ENCODE measurements at regions not wholly inside any gene's neighbourhood (a gene's known extent, or its start where the extent isn't known, plus 50 kb on each side); places are given as distances from the start of the nearest gene placed in this dataset.
"Not testable (repeated sequence)": the region's sequence is repeated elsewhere in the genome, so short reads cannot be mapped to it uniquely, and the experiment has no call there.

DNA sequence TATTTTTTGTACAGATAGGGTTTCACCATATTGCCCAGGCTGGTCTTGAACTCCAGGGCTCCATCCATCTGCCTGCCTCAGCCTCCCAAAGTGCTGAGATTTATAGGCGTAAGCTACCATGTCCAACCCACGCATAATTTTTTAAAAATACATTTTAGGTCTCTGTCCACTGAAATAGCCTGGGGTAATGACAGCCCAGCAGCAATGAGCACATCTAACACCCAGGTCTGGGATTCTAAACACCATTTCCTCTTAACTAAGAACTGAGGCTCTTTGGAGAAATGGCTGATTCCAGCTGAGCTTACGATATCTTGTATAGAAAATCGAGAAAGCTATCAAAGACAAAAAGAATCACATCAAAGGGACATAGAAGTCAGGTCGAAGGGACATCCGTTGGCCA is 245.3 kb downstream of the PARN start:
- no peak for DNase-seq

DNA sequence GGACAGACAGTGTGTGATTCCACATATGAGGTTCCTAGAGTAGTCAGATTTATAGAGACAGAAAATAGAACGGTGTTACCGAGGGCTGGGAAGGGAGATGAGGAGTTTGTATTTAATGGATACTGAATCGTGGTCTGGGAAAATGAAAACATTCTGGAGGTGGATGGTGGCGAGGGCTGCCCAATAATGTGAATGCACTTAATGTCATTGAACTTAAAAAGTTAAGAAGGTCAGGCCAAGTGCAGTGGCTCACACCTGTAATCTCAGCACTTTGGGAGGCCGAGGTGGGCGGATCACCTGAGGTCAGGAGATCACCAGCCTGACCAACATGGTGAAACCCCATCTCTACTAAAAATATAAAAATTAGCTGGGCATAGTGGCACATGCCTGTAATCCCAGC is 246.2 kb downstream of the PARN start:
- not testable (repeated sequence) for DNase-seq

DNA sequence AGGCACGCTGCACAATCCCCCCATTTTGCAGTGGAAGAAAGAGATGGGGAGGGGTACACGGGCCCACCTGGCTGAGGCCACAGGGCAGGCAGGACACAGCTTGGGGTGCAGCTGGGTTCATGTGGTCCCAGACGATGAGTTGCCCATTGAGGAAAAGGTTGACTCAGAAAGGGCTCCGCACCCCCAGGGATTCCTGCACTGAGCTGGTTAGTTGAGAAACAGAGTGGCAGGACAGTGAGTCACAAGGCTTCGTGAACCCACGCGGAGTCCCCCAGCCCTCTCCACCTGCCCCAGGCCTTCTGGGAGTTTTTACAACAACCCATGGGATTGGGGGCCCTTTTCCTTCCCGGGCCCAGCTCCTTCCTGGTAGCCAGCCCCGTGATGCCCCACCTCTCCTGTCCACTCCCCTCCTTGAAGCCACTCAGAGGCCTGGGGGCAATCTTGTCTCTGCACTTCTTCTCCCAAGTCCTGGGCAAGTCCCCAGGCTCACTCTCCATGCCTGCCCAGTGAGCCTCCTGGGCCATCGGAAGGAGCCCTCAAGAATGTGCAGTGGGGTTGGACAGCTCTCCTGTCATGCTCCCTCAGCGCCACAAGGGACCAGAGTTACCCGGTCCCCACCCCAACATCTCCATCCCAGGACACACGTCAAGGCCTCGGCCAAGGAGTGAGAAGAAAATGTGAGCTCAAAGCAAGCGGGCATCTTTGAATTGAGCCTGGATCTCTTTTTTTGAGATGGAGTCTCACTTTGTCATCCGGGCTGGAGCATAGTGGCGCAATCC is 251.2 kb downstream of the PARN start:
- DNase-seq, result no peak

DNA sequence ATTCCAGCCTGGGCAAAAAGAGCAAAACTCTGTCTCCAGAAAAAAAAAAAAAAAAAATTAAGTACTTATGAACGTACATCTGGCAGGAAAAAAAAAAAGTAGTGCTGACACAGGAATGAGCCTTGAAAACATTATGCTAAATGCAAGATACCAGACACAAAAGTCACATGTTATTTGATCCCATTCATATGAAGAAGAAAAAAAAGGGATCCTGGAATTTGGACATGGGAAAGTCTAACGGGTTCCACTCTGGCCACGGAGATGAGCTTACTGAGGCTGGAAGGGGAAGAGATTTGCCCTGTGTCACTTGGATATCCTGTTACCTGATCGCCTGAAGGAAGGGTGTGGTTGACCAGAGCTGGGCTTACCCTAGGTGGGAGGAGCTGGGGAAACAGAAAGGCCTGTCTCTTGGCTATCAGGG is 251.9 kb downstream of the PARN start:
- DNase-seq, result peak in 2 of 3 donors; percentile 25 to 61

DNA sequence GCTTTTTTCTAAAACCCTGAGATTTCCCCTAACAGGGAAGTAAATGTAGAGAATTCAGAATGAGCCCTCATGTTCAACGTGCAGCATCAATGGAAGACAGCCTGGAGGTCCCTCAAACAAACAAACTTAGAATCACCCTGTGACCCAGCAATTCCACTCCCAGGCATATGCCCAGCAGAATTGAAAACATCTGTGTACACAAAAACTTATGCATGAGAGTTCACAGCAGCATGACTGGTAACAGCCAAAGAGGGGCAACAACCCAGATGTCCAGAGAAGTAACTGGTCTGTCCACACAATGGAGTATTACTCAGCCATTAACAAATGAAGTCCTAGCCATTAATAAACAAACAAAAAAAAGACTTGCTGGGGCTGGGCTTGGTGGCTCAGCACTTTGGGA is 252.7 kb downstream of the PARN start:
- DNase-seq, result no peak

DNA sequence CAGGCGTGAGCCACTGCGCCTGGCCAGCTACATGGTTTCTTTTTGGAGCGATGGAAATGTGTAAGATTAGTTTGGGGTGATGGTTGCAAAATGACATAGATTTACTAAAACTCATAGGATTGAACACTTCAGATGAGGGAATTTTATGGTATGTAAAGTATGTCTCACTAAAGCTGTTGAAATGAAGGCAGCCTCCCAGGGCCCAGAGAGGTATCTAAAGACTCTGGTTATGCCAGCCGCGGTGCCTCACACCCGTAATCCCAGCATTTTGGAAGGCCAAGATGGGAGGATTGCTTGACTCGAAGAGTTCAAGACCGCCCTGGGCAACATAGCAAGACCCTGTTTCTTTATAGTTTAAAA is 254.9 kb downstream of the PARN start:
- DNase-seq, result no peak

DNA sequence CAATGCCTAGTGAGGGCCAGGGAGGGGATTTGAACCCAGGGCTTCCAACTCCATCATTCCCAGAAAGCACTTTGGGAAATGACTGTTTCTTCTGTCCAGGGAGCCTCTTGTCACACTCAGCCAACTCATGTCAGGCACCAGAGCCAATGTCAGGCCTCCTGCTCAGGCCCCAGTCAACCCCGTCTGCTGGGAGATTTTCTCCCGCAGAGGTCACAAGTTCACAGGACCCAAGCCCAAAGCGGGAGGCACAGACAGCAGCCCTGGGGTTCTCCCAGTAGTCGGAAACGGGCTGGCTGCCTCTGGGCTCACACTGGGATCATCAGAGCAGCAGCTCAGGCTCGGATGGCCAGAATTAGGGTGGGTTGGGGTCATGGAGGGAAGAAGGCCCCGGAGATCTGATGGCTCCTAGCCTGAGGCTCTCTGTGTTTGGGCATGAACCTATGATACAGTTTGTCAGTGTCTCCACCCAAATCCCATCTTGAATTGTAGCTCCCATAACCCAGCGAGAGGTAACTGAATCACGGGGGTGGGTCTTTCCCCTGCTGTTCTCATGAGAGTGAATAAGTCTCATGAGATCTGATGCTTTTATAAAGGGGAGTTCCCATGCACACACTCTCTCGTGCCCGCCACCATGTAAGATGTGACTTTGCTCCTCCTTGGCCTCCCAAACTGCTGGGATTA is 255.5 kb downstream of the PARN start:
- no peak for DNase-seq

DNA sequence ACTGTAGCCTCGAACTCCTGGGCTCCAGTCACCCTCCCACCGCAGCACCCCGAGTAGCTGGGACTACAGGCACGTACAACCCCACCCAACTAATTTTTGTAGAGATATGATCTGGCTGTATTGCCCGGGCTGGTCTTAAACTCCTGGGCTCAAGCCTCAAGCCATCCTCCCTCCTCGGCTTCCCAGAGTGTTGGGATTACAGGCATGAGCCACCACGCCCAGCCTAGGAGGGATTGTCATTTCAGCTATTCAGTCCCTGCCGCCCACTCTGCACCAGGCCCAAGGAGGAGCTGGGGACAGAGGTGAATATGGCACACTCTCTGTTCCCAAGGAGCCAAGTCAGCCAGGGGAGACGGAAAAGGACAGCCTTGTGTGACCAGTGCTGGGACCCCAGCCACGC is 256.2 kb downstream of the PARN start:
- DNase-seq, result no peak

DNA sequence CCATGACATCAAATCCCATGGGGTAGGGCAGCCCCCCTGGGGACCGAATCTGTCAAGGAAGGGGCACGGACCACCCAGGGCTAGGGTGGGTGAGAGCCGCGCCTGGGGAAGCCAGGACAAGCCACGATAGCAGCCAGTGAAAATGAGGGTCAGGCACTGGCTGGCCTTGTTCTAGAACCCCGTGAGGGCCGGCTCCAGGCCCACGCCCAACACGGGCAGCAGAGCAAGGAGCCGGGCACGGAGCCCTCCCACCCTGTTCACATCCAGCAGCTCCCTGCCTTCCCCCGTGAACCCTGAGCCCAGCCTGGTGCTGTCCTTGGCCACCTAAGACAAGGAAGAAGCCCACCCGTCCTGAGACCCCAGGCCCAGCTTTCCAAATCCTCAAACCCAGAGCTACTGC is 256.7 kb downstream of the PARN start:
- no peak for DNase-seq

DNA sequence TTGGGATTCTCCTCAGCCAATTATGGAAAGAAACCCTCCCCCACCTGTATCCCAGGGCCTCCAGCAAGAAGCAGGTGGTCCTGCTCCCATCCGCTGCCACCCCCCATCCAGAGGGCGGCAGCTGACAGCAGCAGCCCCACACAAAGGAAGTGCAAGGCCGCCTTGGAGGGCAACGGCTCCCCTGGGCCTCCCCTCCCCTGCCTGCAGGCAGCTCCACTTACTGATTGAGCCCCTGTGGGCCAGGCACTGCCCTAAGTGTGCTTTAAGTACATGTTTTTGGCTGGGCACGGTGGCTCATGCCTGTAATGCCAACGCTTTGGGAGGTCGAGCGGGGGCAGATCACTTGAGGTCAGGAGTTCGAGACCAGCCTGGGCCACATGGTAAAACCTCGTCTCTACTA is 257.6 kb downstream of the PARN start:
- DNase-seq, result no peak

DNA sequence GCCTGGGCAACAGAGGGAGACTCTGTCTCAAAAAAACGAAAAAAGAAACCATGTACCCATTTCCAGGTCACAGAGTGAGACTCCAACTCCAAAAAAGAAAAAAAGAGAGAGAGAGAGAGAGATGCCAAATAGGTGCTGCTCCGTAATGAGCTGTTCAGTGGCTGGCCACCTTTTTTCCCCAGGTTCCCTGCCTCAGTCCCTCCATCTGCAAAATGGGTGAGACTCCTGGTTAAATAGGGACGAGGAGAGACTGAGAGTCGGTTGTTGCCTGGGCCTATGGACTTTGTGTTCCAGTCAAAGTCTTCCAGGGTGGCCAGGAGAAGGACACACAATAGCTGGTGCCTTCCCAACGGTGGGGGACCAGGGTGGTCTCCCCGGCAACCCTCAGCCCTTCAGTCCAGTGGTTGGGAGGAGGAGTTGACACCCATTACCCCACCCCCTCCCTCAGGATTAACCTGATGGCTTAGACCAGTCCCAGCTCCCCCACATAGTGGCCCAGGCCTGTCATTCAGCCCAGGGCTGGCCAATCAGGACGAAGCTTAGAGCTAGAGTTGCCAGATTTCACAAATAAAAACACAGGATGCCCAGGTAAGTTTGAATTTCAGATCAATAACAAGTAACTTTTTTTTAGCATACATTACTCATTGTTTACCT is 258.2 kb downstream of the PARN start:
- no peak for DNase-seq

DNA sequence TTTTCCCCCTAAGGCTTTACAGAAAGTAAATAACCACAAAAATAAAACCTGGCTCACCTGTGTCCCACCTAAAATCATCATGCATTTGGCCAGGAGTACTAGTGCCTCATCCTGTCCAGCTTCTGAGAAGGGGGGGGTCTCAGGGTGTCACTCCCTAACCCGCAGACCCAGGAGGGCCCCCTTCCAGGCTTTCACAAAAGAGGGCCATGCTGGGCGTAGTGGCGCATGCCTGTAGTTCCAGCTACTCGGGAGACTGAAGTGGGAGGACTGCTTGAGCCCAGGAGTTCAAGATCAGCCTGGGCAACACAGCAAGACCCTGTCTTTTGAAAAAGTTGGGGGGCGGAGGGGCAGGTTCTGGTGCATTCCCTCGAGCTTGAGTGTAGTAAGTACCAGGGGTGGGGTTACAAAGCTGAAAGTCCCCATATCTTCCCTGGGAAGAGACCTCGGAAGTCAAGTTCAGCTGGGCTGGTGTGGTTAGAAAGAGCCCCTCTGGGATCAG is 259.3 kb downstream of the PARN start:
- DNase-seq, result no peak

DNA sequence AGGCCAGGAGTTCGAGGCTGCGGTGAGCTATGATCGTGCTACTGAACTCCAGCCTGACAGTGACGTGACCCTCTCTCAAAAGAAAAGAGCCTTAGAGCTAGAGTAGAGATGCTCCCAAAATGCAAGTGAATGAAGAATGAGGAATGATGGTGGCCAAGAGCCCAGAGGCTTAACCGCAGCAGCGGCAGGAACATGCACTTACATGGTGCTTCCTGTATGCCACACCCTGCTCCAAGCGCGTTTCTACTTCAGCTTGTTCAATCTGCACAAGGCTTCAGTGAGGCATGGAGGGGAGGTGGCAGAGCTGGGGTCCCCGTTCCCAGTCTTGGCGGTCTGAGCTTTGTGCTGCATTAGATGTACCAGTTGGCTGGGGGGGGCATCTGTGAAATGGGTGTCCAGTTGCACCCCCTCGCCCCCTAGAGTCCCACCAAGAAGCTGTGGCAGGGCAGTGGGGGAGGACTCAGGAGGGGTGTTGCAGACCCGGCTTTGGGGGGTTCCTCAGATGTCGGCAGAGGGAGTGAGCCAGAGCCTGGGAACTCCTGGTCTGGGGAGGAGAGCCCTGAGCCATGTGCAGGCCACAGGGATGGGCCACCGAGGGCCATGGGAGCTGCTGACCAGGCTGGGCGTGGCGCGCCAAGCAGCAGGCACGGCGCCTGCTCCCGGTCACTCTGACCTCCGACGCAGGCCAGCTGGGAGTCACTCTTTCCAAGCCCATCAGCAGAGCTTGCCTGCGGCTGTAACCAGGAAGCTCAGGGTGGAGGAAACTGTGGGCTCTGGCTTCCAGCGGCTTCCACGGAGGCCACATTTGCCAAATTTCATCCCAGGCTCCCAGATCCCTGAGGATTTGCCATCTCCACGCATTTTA is 260.1 kb downstream of the PARN start:
- DNase-seq, result no peak

DNA sequence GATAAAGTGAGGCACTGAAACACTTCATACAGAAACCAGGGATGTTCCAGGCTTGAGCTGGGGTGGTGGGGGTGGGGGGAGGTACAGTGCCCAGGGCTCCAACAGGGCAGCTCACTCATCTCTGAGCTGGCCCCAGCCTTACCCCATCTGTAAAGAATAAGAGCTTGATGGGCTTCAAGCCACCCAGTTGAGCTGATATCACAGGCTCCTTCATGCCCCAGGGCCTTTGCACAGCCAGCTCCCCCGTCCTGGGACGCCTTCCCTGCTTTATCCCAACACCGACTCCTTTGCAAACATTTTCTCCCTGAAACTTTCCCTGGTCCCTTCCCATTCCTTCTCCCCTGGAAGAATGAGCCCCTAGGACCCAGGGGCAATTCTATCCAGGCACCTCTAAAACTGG is 261.7 kb downstream of the PARN start:
- DNase-seq, result no peak

DNA sequence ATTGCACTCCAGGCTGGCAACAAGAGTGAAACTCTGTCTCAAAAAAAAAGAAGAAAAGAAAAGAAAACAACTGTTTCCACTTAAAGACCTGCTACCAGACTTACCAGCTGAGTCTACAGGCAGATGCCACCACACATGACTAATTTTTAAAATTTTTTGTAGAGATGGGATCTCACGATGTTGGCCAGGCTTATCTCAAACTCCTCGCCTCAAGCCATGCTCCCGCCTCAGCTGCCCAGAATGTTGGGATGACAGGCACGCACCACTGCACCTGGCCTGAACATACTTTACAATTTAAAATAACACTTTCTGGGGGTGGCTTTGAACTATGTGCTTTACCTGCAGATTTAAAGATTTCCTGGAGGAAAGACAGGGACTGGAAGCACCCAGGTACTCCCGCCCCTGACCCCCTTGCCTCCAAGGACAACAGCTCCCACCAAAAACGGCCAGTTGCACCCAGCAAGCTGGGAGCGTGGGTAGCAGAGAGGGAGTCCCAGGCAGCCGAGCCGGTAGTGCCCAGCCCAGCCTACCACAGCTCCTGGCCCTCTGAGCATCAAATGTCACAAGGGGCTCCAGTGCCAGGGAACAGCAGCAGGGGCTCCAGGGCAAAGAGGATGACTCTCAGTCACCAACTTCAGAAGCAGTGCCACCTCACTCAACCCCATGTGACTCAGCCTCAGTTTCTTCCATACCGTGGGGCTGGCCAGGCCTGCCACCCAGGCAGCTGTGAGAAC is 262.9 kb downstream of the PARN start:
- DNase-seq, result no peak

DNA sequence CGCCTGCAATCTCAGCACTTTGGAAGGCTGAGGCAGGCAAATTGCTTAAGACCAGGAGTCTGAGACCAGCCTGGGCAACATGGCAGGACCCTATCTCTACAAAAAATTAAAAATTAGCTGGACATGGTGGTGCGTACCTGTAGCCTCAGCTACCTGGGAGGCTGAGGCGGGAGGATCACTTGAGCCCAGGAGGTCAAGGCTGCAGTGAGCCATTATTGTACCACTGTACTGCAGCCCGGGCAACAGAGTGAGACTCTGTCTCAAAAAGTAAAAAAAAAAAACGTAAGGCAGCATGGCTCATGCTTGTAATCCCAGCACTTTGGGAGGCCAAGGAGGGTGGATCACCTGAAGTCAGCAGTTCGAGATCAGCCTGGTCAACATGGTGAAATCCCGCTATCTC is 263.6 kb downstream of the PARN start:
- DNase-seq, result no peak

DNA sequence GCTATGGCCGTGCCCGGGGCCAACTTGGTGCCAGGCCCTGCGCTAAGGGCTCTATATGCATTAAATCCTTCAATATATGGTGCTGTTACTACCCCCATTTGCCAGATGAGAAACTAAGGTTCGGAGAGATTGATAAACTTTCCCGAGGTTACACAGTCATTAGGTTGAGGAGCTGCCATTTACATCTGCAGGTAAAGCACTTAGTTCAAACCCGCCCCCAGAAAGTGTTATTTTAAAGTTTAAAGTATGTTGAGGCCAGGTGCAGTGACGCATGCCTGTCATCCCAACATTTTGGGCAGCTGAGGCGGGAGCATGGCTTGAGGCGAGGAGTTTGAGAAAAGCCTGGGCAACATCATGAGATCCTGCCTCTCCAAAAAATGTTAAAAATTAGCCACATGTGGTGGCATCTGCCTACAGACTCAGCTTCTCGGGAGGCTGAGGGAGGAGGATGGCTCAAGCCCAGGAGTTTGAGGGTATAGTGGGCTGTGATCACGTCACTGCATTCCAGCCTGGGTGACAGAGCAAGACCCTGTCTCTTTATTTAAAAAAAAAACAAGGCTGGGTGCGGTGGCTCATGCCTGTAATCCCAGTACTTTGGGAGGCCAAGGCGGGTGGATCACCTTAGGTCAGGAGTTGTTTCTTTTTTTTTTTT is 264.7 kb downstream of the PARN start:
- DNase-seq, result no peak

DNA sequence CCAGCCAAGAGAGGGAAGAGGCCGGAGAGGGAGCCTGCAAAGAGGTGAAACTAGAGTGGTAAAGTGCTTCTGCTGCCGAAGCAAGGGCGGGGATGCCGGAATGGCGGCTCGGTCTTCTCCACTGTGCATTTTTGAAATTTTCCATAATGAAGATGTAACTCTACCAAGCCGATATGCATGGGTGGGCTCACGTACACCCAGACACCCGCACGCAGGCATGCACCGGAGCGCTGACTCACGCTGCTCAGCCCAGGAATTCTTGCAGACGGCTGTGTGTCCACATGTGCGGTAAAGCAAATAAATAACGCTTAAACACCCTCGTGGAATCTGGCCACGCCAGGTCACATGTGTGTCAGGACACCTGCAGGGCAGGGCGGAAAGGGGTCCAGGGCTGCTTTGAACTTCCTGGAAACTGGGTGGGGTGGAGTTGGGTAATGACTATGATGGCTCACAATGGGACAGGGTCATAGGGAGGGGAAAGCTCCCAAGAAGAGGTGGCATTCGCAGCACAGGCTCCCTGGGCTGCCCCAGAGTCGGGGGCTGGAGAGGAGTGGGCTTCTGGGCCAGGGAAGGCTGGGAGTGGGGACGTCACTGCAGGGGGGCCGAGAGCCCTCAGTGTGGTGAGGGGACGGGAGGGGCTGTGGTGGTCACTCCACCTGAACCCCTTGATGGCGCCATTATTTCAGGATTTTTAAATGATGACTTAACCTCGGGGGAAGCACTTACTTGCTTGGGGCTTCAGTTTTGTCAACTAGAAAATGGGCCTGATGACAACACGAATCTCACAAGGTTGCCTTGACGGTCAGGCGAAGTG is 265.5 kb downstream of the PARN start:
- DNase-seq, result peak in 2 of 3 donors; percentile 36 to 87

DNA sequence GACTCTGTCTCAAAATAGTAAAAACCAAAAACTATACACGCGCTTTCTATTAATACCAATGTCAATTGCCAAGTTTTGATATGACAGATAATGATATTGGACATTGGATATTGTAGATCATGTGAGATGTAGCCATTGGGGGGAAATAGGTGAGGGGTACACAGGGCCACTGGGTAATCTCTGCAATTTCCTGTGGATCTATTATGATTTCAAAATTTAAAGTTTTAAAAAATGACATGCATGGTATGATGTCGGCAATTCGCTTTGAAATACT is 266.0 kb downstream of the PARN start:
- no peak for DNase-seq

DNA sequence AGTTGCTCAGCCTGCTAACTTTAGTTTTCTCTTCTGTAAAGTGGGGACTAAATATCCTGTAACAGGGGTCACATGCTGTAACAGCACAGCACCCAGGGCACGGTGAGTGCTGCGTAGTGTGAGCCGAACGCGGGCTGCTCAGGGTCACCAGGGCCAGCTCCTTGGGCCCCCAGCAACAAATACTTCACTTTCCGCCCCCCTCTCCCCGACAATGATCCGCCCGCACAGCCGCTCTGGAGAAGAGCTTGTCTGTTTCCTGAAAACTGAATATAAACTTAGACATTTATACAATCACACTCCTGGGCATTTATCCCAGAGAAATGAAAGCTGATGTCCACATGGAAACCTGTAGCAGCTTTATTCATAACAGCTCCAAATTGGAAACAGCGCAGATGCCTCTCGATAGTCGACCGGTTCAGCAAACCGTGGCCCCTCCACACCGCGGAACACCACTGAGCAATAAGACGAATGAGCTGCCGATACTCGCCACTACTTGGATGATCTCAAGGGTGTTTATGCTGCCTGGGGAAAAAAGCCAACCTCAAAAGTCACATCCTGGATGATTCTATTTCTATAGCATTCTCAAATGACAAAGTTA is 267.2 kb downstream of the PARN start:
- peak; percentile 26 to 64 (median 49) for DNase-seq

Data from muscle of back (tissue), 3 donors.